Endothelial cell (in vitro differentiated cells): ENCODE measurements at regions not wholly inside any gene's neighbourhood (a gene's known extent, or its start where the extent isn't known, plus 50 kb on each side); places are given as distances from the start of the nearest gene placed in this dataset.

Source experiments
- DNase-seq: peaks from one replicate; pipeline ENCODE4 v3.0.0; 2021; ENCODE audit warnings: low spot score
- H3K27ac Mint-ChIP-seq: one replicate; pipeline ENCODE4 v1.8.0; 2021; ENCODE audit warnings: mixed read lengths, inconsistent platforms; ENCODE audit not compliant: unreplicated experiment
- H3K27me3 Mint-ChIP-seq: one replicate; pipeline ENCODE4 v1.8.0; 2021; ENCODE audit warnings: mild to moderate bottlenecking, moderate library complexity, mixed read lengths, inconsistent platforms; ENCODE audit not compliant: unreplicated experiment
- H3K36me3 Mint-ChIP-seq: one replicate; pipeline ENCODE4 v1.8.0; 2021; ENCODE audit warnings: mild to moderate bottlenecking, low read depth, mixed read lengths, inconsistent platforms; ENCODE audit not compliant: unreplicated experiment
- H3K4me1 Mint-ChIP-seq: one replicate; pipeline ENCODE4 v1.8.0; 2021; ENCODE audit warnings: mild to moderate bottlenecking, mixed read lengths, inconsistent platforms; ENCODE audit not compliant: unreplicated experiment
- H3K4me3 Mint-ChIP-seq: one replicate; pipeline ENCODE4 v1.8.0; 2021; ENCODE audit warnings: mild to moderate bottlenecking, mixed read lengths, inconsistent platforms; ENCODE audit not compliant: unreplicated experiment
- H3K9me3 Mint-ChIP-seq: one replicate; pipeline ENCODE4 v1.8.0; 2021; ENCODE audit warnings: mixed read lengths, inconsistent platforms; ENCODE audit not compliant: unreplicated experiment
- CTCF ChIP-seq: fragments of 200-600 bp; sonication (generic); IDR thresholded peaks from one replicate; pipeline ENCODE4 v1.5.0; 2021; ENCODE audit warnings: antibody characterized with exemption; ENCODE audit not compliant: unreplicated experiment

GRCh38 chr22:48438096-48438495 lies 1389.6 kb downstream of the BRD1 start:
- Mint-ChIP-seq H3K4me3 (no peak overlapping the region), H3K27me3 (peaks cover 6% of the 10 kb centered on the region)

GRCh38 chr22:48436201-48436931 lies 1391.3 kb downstream of the BRD1 start:
- H3K4me1 Mint-ChIP-seq = no peaks in the 10 kb centered on the region
- H3K27me3 Mint-ChIP-seq = peaks cover 6% of the 10 kb centered on the region
- no peak overlapping the region for H3K27ac Mint-ChIP-seq
- peaks cover 4% of the 10 kb centered on the region for H3K36me3 Mint-ChIP-seq
- no peaks in the 10 kb centered on the region for H3K9me3 Mint-ChIP-seq
- DNase-seq = no peak
- no peak for TF ChIP-seq CTCF
- H3K4me3 Mint-ChIP-seq = no peak overlapping the region

More at GRCh38 chr22:48438096-48438495, 1389.6 kb downstream of the BRD1 start:
- Mint-ChIP-seq H3K36me3 (peaks cover 4% of the 10 kb centered on the region), H3K4me1 (no peaks in the 10 kb centered on the region), H3K27ac (no peak overlapping the region), H3K9me3 (no peaks in the 10 kb centered on the region)
- TF ChIP-seq CTCF = no peak
- DNase-seq = no peak

GRCh38 chr22:48434868-48435250 lies 1392.8 kb downstream of the BRD1 start:
- DNase-seq = no peak
- H3K27ac Mint-ChIP-seq = no peak overlapping the region
- H3K36me3 Mint-ChIP-seq = peaks cover 4% of the 10 kb centered on the region
- no peak for TF ChIP-seq CTCF
- no peaks in the 10 kb centered on the region for H3K4me1 Mint-ChIP-seq
- no peak overlapping the region for H3K4me3 Mint-ChIP-seq
- peaks cover 4% of the 10 kb centered on the region for H3K27me3 Mint-ChIP-seq
- no peaks in the 10 kb centered on the region for H3K9me3 Mint-ChIP-seq

GRCh38 chr22:48434156-48434867 lies 1393.4 kb downstream of the BRD1 start:
- H3K27me3 Mint-ChIP-seq = peaks cover 4% of the 10 kb centered on the region
- no peak overlapping the region for H3K27ac Mint-ChIP-seq
- no peaks in the 10 kb centered on the region for H3K4me1 Mint-ChIP-seq
- H3K4me3 Mint-ChIP-seq = no peak overlapping the region
- TF ChIP-seq CTCF = no peak
- no peak for DNase-seq
- no peaks in the 10 kb centered on the region for H3K9me3 Mint-ChIP-seq
- peaks cover 4% of the 10 kb centered on the region for H3K36me3 Mint-ChIP-seq

GRCh38 chr22:48433647-48434046 lies 1394.0 kb downstream of the BRD1 start:
- peaks cover 4% of the 10 kb centered on the region for H3K27me3 Mint-ChIP-seq
- no peak overlapping the region for H3K4me3 Mint-ChIP-seq
- H3K4me1 Mint-ChIP-seq = no peaks in the 10 kb centered on the region
- no peaks in the 10 kb centered on the region for H3K9me3 Mint-ChIP-seq
- DNase-seq = no peak
- peaks cover 4% of the 10 kb centered on the region for H3K36me3 Mint-ChIP-seq
- H3K27ac Mint-ChIP-seq = no peak overlapping the region
- no peak for TF ChIP-seq CTCF
